ENCODE measurements at regions not wholly inside any gene's neighbourhood (a gene's known extent, or its start where the extent isn't known, plus 50 kb on each side); places are given as distances from the start of the nearest gene placed in this dataset.

GRCh38 chr11:119832202-119832935, 103.4 kb upstream of the NECTIN1 start:
- Histone ChIP-seq H4K20me1 (ENCODE audit: insufficient read depth, low read length) (no peaks in the 10 kb centered on the region), H3K36me3 (ENCODE audit: control insufficient read depth, insufficient read depth, low read length) (no peaks in the 10 kb centered on the region), H3K9me3 (ENCODE audit: control insufficient read depth, insufficient read depth, low read length) (no peaks in the 10 kb centered on the region), H3K14ac (replicated peaks; ENCODE audit: low read depth, low read length) (no peak overlapping the region), H3K4me3 (ENCODE audit: insufficient read depth, low read depth, low read length) (no peak overlapping the region), H3K27ac (ENCODE audit: insufficient read depth, low read length) (no peak overlapping the region), H2AK9ac (replicated peaks; ENCODE audit: low read depth, low read length, poor library complexity) (no peak overlapping the region), H2BK15ac (ENCODE audit: low read depth, low read length) (no peak overlapping the region), H3K4me2 (ENCODE audit: low read depth, low read length) (no peak overlapping the region), H3K4me1 (ENCODE audit: control insufficient read depth, insufficient read depth, low read length) (no peaks in the 10 kb centered on the region), H2BK5ac (ENCODE audit: low read depth, low read length, poor library complexity, severe bottlenecking) (no peak overlapping the region), H3K4ac (ENCODE audit: low read depth, low read length) (no peak overlapping the region), H3K9me1 (ENCODE audit: insufficient read depth, low read length) (no peaks in the 10 kb centered on the region), H2BK120ac (ENCODE audit: low read depth, low read length) (no peak overlapping the region), H3K56ac (ENCODE audit: extremely low read depth, insufficient read depth, low read length) (no peak overlapping the region), H2BK20ac (ENCODE audit: low read depth, low read length) (no peak overlapping the region), H3K23ac (ENCODE audit: low read depth, low read length) (no peak overlapping the region), H3K27me3 (ENCODE audit: control insufficient read depth, insufficient read depth, low read length) (peaks cover 9% of the 10 kb centered on the region; the same call in 1 of the 2 replicates), H4K5ac (ENCODE audit: low read depth, low read length) (no peak overlapping the region), H3K9ac (ENCODE audit: low read depth, low read length) (no peak overlapping the region), H3K18ac (ENCODE audit: low read depth, low read length) (no peak overlapping the region), H2AFZ (replicated peaks; ENCODE audit: low read length, poor library complexity) (peak overlapping the region; percentile 68), H3K79me1 (ENCODE audit: low read depth in 1 of 2, low read length in 2 of 2) (no peaks in the 10 kb centered on the region), H4K91ac (ENCODE audit: insufficient read depth, low read depth, low read length) (no peak overlapping the region), H2AK5ac (ENCODE audit: low read depth, low read length) (no peak overlapping the region), H4K8ac (ENCODE audit: low read depth in 2 of 2, low read length in 2 of 2) (no peak overlapping the region)
- TF ChIP-seq CEBPB (IDR thresholded peaks at IDR 0.05; ENCODE audit: low read depth, low read length) (no peak), RFX5 (IDR thresholded peaks at IDR 0.05; ENCODE audit: low read depth, low read length) (no peak), NFE2L2 (IDR thresholded peaks at IDR 0.05; ENCODE audit: low read depth, low read length) (no peak), USF2 (IDR thresholded peaks at IDR 0.05; ENCODE audit: low read depth, low read length) (no peak), RAD21 (IDR thresholded peaks at IDR 0.05; ENCODE audit: low read length) (no peak), CHD1 (IDR thresholded peaks at IDR 0.05; ENCODE audit: low read depth, low read length) (no peak)
- ChIA-PET POLR2A (ENCODE audit: unreplicated experiment) (no interaction called here), CTCF (no interaction called here)
- intact Hi-C loops (cut with micrococcal nuclease) = no loop called here
- BruUV-seq (replicated peaks) = no TSS peak
- in situ Hi-C loops (cut with MboI; ENCODE audit: low sequenced_read_pairs) = no loop called here
- dilution Hi-C loops (cut with HindIII; ENCODE audit: low sequenced_read_pairs, unreplicated experiment) = no loop called here
- DNase-seq (peak; percentile 5), ATAC-seq (ENCODE audit: low read depth) (peak; percentile 44; the same call in 1 of the 2 replicates)
- WGBS, 2 experiments (ENCODE audit: extremely low coverage in 2 of 2, insufficient read length in 1 of 2) = 0% methylated on average over 4 of the region's 11 CpGs; no CpG with 5 or more reads in 1 of the 2 experiments

Measured in IMR-90 (cell line).